Activated naive CD4-positive, alpha-beta T cell treated with anti-CD3 and anti-CD28 coated beads for 36 hours (primary cell): ENCODE measurements at regions not wholly inside any gene's neighbourhood (a gene's known extent, or its start where the extent isn't known, plus 50 kb on each side); places are given as distances from the start of the nearest gene placed in this dataset.
"Not testable (repeated sequence)": the region's sequence is repeated elsewhere in the genome, so short reads cannot be mapped to it uniquely, and the experiment has no call there.

Source experiments
- CTCF ChIA-PET: fragments of 350-600 bp; sonication (Branson Sonifier 250); formaldehyde crosslinking; loops from one replicate; lab custom pipeline; 2021; ENCODE audit warnings: antibody characterized with exemption; lab: Charles Lee
- DNase-seq: peaks from one replicate; pipeline ENCODE4 v3.0.0-alpha.2; 2020
- H3K27ac Mint-ChIP-seq: one replicate; pipeline ENCODE4 v1.8.0; 2021; ENCODE audit warnings: mild to moderate bottlenecking, mixed read lengths
- H3K27me3 Mint-ChIP-seq: one replicate; pipeline ENCODE4 v1.8.0; 2021; ENCODE audit warnings: low read depth, mixed read lengths
- H3K36me3 Mint-ChIP-seq: one replicate; pipeline ENCODE4 v1.8.0; 2021; ENCODE audit warnings: low read depth, mixed read lengths
- H3K4me1 Mint-ChIP-seq: one replicate; pipeline ENCODE4 v1.8.0; 2021; ENCODE audit warnings: low read depth, mixed read lengths
- H3K4me3 Mint-ChIP-seq: one replicate; pipeline ENCODE4 v1.8.0; 2021; ENCODE audit warnings: mild to moderate bottlenecking, moderate library complexity, mixed read lengths
- H3K9me3 Mint-ChIP-seq: one replicate; pipeline ENCODE4 v1.8.0; 2021; ENCODE audit warnings: mixed read lengths
- intact Hi-C: fragments of 100-400 bp; cut with micrococcal nuclease; formaldehyde crosslinking; loops from one replicate; pipeline ENCODE4 v1.15.1; 2023

DNA sequence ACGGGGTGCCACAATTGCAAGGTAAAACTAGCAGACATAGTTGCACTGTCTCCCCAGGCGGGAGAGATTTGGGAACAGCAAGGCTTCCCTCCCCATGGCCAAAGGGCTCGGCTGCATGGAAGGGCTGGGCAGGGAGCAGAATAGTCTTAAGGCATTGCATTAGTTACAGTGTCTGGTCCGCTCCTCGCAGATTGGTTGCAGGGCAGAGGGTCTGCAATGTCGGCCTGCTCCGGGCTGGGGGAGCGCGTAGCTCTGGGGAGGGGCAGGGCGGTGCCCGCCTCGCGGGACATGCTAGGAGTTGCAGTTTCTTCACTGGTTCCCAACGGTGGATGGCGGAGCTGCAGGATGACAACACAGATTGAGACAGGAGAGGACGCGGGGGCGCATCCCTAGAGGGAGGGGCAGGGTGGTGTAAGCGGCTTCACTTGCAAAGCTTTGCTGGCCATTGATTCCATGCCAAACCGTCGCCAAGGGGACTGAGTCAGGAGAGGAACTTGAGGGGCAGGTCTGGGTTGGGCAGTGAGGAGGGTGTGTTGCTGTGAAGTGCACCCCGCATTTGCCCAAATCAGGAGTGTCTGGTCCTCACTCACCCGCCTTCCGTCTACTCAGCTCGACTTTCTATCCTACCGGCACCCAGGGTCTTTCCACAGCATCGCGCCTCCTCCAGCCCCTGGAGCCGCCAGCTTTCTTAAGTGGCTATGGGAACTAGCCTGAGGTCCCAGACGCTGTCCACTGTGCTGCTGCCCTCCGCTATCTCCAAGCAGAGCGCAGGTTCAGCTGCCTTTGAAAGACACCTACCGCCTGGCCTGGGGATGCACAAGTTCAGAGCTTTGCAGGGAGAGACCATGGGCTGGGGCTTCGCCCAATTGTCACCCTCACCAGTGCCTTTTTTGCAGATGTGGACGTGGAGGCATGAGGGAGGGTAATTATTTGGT, 1748.9 kb downstream of the TP53TG3F start:
- Mint-ChIP-seq H3K9me3 (peaks cover 6% of the 10 kb centered on the region), H3K27ac (no peak overlapping the region), H3K27me3 (no peaks in the 10 kb centered on the region), H3K4me3 (no peak overlapping the region), H3K36me3 (no peaks in the 10 kb centered on the region), H3K4me1 (no peaks in the 10 kb centered on the region)
- no peak for DNase-seq
- CTCF ChIA-PET = no interaction called here
- intact Hi-C loops = no loop called here

GRCh38 chr16:35210681-35211433, 1751.4 kb downstream of the TP53TG3F start:
- no peaks in the 10 kb centered on the region for H3K4me1 Mint-ChIP-seq
- H3K27ac Mint-ChIP-seq = no peak overlapping the region
- H3K9me3 Mint-ChIP-seq = peaks cover 10% of the 10 kb centered on the region
- CTCF ChIA-PET = no interaction called here
- peaks cover 1% of the 10 kb centered on the region for H3K36me3 Mint-ChIP-seq
- no peaks in the 10 kb centered on the region for H3K27me3 Mint-ChIP-seq
- intact Hi-C loops = no loop called here
- no peak overlapping the region for H3K4me3 Mint-ChIP-seq
- no peak for DNase-seq

DNA sequence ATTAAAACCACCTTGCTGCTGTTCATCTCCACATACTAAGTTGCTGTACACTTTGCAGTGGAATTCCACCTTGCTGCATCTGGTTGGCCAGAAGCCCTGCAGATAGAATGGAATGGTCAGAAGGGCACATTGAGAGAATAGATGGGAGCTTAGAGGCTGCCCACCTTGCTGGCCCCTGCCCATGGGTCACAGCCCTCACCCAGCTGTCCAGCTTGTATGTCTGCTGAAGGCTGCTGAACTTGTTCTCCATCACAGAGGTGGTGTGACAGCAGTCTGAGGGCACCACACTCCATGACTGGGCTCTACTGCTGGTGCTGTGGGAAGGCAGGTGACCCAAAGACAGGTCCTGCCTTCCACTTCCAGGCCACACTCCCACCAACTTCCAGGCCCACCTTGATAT, 1755.4 kb downstream of the TP53TG3F start:
- Mint-ChIP-seq H3K4me1 (no peaks in the 10 kb centered on the region), H3K36me3 (peaks cover 1% of the 10 kb centered on the region), H3K27ac (no peak overlapping the region), H3K27me3 (no peaks in the 10 kb centered on the region), H3K4me3 (no peak overlapping the region), H3K9me3 (peaks cover 9% of the 10 kb centered on the region)
- CTCF ChIA-PET = no interaction called here
- no peak for DNase-seq
- intact Hi-C loops = no loop called here

DNA sequence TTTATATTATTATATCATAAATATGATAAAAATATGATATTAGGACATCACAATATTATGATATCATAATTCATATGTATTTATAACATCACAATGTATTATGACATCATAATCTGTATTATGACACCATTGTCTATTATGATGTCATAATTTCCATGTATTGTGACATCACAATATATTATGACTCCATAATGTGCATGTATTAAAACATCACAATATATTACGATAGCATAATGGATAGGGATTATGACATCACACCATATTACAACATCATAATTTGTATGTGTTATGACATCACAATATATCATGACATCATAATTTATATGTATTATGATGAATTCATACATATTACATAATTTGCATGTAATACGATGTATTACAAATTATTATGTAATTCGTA, 1755.9 kb downstream of the TP53TG3F start:
- H3K9me3 Mint-ChIP-seq = peaks cover 11% of the 10 kb centered on the region
- CTCF ChIA-PET = no interaction called here
- H3K4me1 Mint-ChIP-seq = no peaks in the 10 kb centered on the region
- H3K4me3 Mint-ChIP-seq = no peak overlapping the region
- H3K27me3 Mint-ChIP-seq = no peaks in the 10 kb centered on the region
- intact Hi-C loops = no loop called here
- H3K27ac Mint-ChIP-seq = no peak overlapping the region
- H3K36me3 Mint-ChIP-seq = peaks cover 1% of the 10 kb centered on the region
- DNase-seq = no peak

DNA sequence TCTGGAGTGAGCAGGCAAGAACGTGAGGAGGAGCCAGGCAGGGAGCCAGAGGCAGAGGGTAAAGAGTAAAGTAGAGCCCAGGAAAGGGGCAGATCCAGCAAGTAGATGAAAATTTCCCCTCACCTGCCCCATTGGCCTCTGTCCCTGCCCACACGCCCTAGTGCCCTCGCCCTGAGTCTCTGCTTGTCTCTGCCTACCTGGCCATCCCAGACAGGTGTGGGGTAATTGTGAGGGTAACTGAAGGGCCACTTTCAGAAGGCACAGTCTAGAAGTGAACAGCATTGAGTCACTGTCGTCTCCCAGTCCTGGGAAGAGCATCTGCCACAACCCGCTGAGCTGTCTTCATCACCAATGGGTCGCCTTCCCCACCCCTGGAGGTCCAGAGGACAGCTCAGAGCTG, 1756.8 kb downstream of the TP53TG3F start:
- H3K4me3 Mint-ChIP-seq, H3K27me3 Mint-ChIP-seq, CTCF ChIA-PET, DNase-seq, H3K27ac Mint-ChIP-seq, H3K4me1 Mint-ChIP-seq, H3K36me3 Mint-ChIP-seq, intact Hi-C loops: not testable (repeated sequence)
- H3K9me3 Mint-ChIP-seq = peaks cover 13% of the 10 kb centered on the region

DNA sequence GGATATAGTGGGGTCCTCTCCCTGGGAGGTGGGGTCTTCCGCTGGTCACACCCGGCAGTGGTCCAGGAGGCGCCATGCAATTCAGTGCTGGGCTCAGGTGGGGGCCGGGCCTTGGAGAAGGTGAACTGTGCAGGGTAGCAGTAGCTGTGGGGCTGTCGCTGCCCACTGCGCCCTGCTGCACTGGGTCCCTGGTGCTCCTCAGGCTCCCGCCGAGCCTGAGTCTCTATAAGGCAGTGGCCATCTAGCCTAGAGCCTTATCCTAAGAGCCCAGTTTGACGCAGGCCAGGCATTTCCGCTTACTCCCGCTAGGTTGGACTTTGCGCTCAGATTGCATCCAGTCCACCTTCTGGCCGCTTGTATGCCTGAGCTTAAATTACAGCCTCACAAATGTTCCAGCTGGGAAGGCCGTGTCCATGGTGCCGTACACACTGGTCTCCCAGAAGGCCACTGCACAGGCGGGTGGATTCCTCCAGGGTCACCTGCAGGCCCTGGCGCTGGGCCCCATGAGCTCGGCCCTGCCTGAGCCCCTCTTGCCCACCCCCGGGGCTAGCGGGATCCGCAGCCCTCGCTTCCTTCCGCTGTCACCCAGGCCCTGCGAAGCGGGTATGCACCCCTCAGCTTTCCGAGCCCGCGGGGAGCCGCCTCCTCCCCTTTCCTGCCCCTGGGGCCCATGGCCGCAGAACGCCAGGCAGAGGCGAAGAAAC, 1762.2 kb downstream of the TP53TG3F start:
- Mint-ChIP-seq H3K4me1 (no peaks in the 10 kb centered on the region), H3K27ac (no peak overlapping the region), H3K27me3 (no peaks in the 10 kb centered on the region), H3K9me3 (peaks cover 15% of the 10 kb centered on the region), H3K36me3 (no peaks in the 10 kb centered on the region), H3K4me3 (no peak overlapping the region)
- intact Hi-C loops = no loop called here
- no peak for DNase-seq
- CTCF ChIA-PET = no interaction called here

- Mint-ChIP-seq H3K4me3 (no peak overlapping the region), H3K9me3 (peaks cover 11% of the 10 kb centered on the region), H3K4me1 (no peaks in the 10 kb centered on the region), H3K27ac (no peak overlapping the region), H3K27me3 (no peaks in the 10 kb centered on the region), H3K36me3 (peaks cover 1% of the 10 kb centered on the region)
- intact Hi-C loops = no loop called here
- CTCF ChIA-PET = no interaction called here
- DNase-seq = no peak
Measured at GRCh38 chr16:35234679-35235078, 1775.3 kb downstream of the TP53TG3F start.

DNA sequence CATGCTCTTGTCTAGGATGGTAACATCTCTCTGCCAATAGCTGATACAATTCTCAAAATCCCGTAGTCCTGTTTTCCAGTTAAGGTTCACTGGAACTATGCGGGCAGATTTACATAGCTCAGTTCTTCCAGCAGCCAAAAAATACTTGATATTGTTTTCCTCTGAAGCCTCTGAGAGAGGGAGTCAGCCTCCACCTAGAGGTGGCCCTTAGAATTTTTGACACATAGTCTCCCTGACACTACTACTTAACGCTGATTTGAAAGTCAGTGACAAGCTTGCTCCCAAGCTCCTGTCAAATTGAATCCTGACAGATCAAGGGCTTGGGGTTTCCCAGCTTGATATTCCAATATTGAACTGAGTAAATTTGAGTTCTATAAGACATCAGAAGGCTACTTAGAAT, 1780.1 kb downstream of the TP53TG3F start:
- DNase-seq = no peak
- Mint-ChIP-seq H3K27me3 (no peaks in the 10 kb centered on the region), H3K4me3 (no peak overlapping the region), H3K9me3 (peaks cover 12% of the 10 kb centered on the region), H3K36me3 (no peaks in the 10 kb centered on the region), H3K4me1 (no peaks in the 10 kb centered on the region), H3K27ac (no peak overlapping the region)
- CTCF ChIA-PET = no interaction called here
- intact Hi-C loops = no loop called here

DNA sequence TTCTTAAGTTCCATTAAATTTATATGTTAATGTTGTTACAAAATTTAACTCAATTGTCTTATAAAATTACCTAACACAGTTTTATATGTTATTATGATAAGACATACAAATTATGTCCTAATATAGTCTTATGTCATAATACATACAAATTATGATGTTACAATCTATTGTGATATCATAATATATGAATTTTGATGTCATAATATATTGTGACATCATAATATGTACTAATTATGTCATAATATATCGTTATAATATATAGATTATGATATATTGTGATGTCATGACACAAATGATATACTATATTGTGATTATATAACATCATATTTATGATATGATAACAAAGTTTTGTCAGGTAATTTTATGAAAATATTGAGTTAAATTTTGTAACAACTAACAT, 1789.6 kb downstream of the TP53TG3F start:
- no peak for DNase-seq
- H3K27ac Mint-ChIP-seq = no peak overlapping the region
- H3K4me1 Mint-ChIP-seq = no peaks in the 10 kb centered on the region
- CTCF ChIA-PET = no interaction called here
- no peaks in the 10 kb centered on the region for H3K27me3 Mint-ChIP-seq
- peaks cover 13% of the 10 kb centered on the region for H3K9me3 Mint-ChIP-seq
- no peaks in the 10 kb centered on the region for H3K36me3 Mint-ChIP-seq
- intact Hi-C loops = no loop called here
- no peak overlapping the region for H3K4me3 Mint-ChIP-seq

DNA sequence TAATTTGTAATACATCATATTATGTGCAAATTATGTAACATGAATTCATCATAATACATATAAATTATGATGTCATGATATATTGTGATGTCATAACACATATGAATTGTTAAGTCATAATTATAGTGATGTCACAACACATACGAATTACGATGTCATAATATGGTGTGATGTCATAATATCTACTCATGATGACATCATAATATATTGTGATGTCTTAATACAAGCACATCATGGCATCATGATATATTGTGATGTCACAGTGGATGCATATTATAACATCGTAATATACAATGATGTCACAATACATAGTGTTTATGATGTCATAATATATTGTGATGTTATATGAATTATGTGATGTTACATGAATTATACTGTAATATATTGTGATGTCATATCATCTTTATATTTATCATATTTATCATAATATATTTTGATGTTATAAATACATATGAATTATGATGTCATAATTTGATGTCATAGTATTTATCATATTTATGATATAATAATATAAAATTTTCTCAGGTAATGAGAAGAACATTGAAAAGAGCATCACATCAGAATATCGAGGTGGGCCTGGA, 1793.0 kb downstream of the TP53TG3F start:
- intact Hi-C loops = no loop called here
- H3K9me3 Mint-ChIP-seq = peaks cover 18% of the 10 kb centered on the region
- CTCF ChIA-PET = no interaction called here

DNA sequence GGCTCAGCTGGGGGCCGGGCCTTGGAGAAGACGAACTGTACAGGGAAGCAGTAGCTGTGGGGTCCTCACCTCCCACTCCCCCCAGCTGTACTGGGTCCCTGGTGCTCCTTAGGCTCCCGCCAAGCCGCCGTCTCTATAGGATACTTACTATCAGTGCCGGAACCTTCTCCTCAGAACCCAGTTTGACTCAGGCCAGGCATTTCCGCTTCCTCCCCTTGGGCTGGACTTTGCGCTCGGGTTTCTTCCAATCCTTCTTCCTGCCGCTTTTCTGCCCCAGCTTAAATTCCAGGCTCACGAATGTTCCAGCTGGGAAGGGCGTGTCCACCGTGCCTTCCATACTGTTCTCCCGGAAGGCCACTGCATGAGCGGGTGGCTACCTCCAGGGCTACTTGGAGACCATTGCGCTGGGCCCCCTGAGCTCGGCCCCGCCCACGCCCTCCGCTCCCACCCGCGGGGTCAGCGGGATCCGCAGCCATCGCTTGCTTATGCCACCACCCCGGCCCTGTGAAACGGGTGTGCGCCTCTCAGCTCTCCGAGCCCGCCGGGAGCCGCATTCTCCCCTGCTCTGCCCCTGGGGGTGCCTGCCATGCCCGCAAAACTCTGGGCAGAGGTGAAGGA, 1795.9 kb downstream of the TP53TG3F start:
- H3K27me3 Mint-ChIP-seq = no peaks in the 10 kb centered on the region
- DNase-seq = no peak
- CTCF ChIA-PET = no interaction called here

More for the DNA sequence above, 1793.0 kb downstream of the TP53TG3F start:
- DNase-seq = no peak
- H3K4me1 Mint-ChIP-seq = no peaks in the 10 kb centered on the region
- H3K27me3 Mint-ChIP-seq = no peaks in the 10 kb centered on the region
- no peak overlapping the region for H3K4me3 Mint-ChIP-seq
- no peak overlapping the region for H3K27ac Mint-ChIP-seq
- H3K36me3 Mint-ChIP-seq = peaks cover 2% of the 10 kb centered on the region

DNA sequence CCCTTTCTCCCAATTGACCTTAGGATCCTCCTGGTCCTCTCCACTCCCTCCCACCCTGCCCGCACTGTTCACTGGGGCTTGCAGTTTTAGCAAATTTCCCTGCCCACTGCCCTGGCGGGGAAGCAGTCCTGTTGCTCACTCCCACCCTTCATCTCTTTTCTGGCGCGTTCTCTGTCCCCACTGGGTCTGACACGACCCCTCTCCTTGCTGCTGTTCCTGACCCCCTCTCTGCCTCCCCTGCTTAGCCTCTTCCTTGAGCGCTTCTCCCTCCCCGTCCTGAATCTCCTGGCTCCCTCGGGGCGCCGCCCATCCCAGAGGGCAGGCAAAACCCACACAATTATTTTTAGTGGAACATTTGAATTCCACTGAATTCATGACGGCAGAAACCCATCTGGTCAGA, 1796.4 kb downstream of the TP53TG3F start:
- peaks cover 2% of the 10 kb centered on the region for H3K36me3 Mint-ChIP-seq
- H3K27ac Mint-ChIP-seq = no peak overlapping the region
- H3K9me3 Mint-ChIP-seq = peaks cover 20% of the 10 kb centered on the region
- H3K27me3 Mint-ChIP-seq = no peaks in the 10 kb centered on the region
- no peak overlapping the region for H3K4me3 Mint-ChIP-seq
- no peaks in the 10 kb centered on the region for H3K4me1 Mint-ChIP-seq
- intact Hi-C loops = no loop called here
- no peak for DNase-seq
- CTCF ChIA-PET = no interaction called here

More for the DNA sequence above, 1795.9 kb downstream of the TP53TG3F start:
- no peaks in the 10 kb centered on the region for H3K4me1 Mint-ChIP-seq
- H3K36me3 Mint-ChIP-seq = peaks cover 2% of the 10 kb centered on the region
- H3K9me3 Mint-ChIP-seq = peaks cover 20% of the 10 kb centered on the region
- no peak overlapping the region for H3K4me3 Mint-ChIP-seq
- intact Hi-C loops = no loop called here
- no peak overlapping the region for H3K27ac Mint-ChIP-seq
